ENCODE measurements at regions not wholly inside any gene's neighbourhood (a gene's known extent, or its start where the extent isn't known, plus 50 kb on each side); places are given as distances from the start of the nearest gene placed in this dataset.

- WGBS, 2 experiments (ENCODE audit: insufficient coverage in 2 of 2), result no CpG with 5 or more reads among the region's 1 CpG
- H3K4me3 ChIP-seq (ENCODE audit: extremely low read depth, insufficient read depth, low read length, poor library complexity, severe bottlenecking), result no peak overlapping the region
- no peaks in the 10 kb centered on the region for H3K4me1 ChIP-seq (ENCODE audit: control insufficient read depth, insufficient read depth, low read length, poor library complexity, severe bottlenecking)
- no peaks in the 10 kb centered on the region for H3K9me3 ChIP-seq (ENCODE audit: control insufficient read depth, low read length)
- no peaks in the 10 kb centered on the region for H3K36me3 ChIP-seq (ENCODE audit: control insufficient read depth, insufficient read depth, low read length)
- no peak overlapping the region for H3K27ac ChIP-seq (ENCODE audit: low read depth, low read length, severe bottlenecking)
These were observed 125.2 kb upstream of the COL3A1 start for GRCh38 chr2:188848887-188849435.

GRCh38 chr2:188850786-188851185, 123.4 kb upstream of the COL3A1 start:
- WGBS, 2 experiments (ENCODE audit: insufficient coverage in 2 of 2), result 85 to 97% methylated on average over 2 of the region's 2 CpGs
- Histone ChIP-seq H3K27ac (ENCODE audit: low read depth, low read length, severe bottlenecking) (no peak overlapping the region), H3K4me3 (ENCODE audit: extremely low read depth, insufficient read depth, low read length, poor library complexity, severe bottlenecking) (no peak overlapping the region), H3K9me3 (ENCODE audit: control insufficient read depth, low read length) (no peaks in the 10 kb centered on the region), H3K4me1 (ENCODE audit: control insufficient read depth, insufficient read depth, low read length, poor library complexity, severe bottlenecking) (no peaks in the 10 kb centered on the region), H3K36me3 (ENCODE audit: control insufficient read depth, insufficient read depth, low read length) (no peaks in the 10 kb centered on the region)

GRCh38 chr2:188851311-188851710, 122.9 kb upstream of the COL3A1 start:
- Histone ChIP-seq H3K27ac (ENCODE audit: low read depth, low read length, severe bottlenecking) (no peak overlapping the region), H3K9me3 (ENCODE audit: control insufficient read depth, low read length) (no peaks in the 10 kb centered on the region), H3K4me1 (ENCODE audit: control insufficient read depth, insufficient read depth, low read length, poor library complexity, severe bottlenecking) (no peaks in the 10 kb centered on the region), H3K4me3 (ENCODE audit: extremely low read depth, insufficient read depth, low read length, poor library complexity, severe bottlenecking) (no peak overlapping the region), H3K36me3 (ENCODE audit: control insufficient read depth, insufficient read depth, low read length) (no peaks in the 10 kb centered on the region)
- WGBS, 2 experiments (ENCODE audit: insufficient coverage in 2 of 2), result no CpG with 5 or more reads among the region's 1 CpG

- H3K9me3 ChIP-seq (ENCODE audit: control insufficient read depth, low read length), result no peaks in the 10 kb centered on the region
- no peak overlapping the region for H3K4me3 ChIP-seq (ENCODE audit: extremely low read depth, insufficient read depth, low read length, poor library complexity, severe bottlenecking)
- 94 to 100% methylated on average over 2 of the region's 3 CpGs for WGBS, 2 experiments (ENCODE audit: insufficient coverage in 2 of 2)
- H3K4me1 ChIP-seq (ENCODE audit: control insufficient read depth, insufficient read depth, low read length, poor library complexity, severe bottlenecking), result no peaks in the 10 kb centered on the region
- H3K36me3 ChIP-seq (ENCODE audit: control insufficient read depth, insufficient read depth, low read length), result no peaks in the 10 kb centered on the region
- no peak overlapping the region for H3K27ac ChIP-seq (ENCODE audit: low read depth, low read length, severe bottlenecking)
These were observed 122.3 kb upstream of the COL3A1 start for GRCh38 chr2:188851826-188852225.

GRCh38 chr2:188852772-188853171, 121.4 kb upstream of the COL3A1 start:
- H3K27ac ChIP-seq (ENCODE audit: low read depth, low read length, severe bottlenecking), result no peak overlapping the region
- WGBS, 2 experiments (ENCODE audit: insufficient coverage in 2 of 2), result 94 to 100% methylated on average over 2 of the region's 2 CpGs

GRCh38 chr2:188853307-188853706, 120.9 kb upstream of the COL3A1 start:
- no peaks in the 10 kb centered on the region for H3K9me3 ChIP-seq (ENCODE audit: control insufficient read depth, low read length)
- H3K36me3 ChIP-seq (ENCODE audit: control insufficient read depth, insufficient read depth, low read length), result no peaks in the 10 kb centered on the region
- no peak overlapping the region for H3K27ac ChIP-seq (ENCODE audit: low read depth, low read length, severe bottlenecking)
- no peaks in the 10 kb centered on the region for H3K4me1 ChIP-seq (ENCODE audit: control insufficient read depth, insufficient read depth, low read length, poor library complexity, severe bottlenecking)
- 100% methylated on average over 1 of the region's 2 CpGs; no CpG with 5 or more reads in 1 of the 2 experiments for WGBS, 2 experiments (ENCODE audit: insufficient coverage in 2 of 2)
- H3K4me3 ChIP-seq (ENCODE audit: extremely low read depth, insufficient read depth, low read length, poor library complexity, severe bottlenecking), result no peak overlapping the region

More at GRCh38 chr2:188852772-188853171, 121.4 kb upstream of the COL3A1 start:
- H3K9me3 ChIP-seq (ENCODE audit: control insufficient read depth, low read length), result no peaks in the 10 kb centered on the region
- H3K4me3 ChIP-seq (ENCODE audit: extremely low read depth, insufficient read depth, low read length, poor library complexity, severe bottlenecking), result no peak overlapping the region
- H3K36me3 ChIP-seq (ENCODE audit: control insufficient read depth, insufficient read depth, low read length), result no peaks in the 10 kb centered on the region
- no peaks in the 10 kb centered on the region for H3K4me1 ChIP-seq (ENCODE audit: control insufficient read depth, insufficient read depth, low read length, poor library complexity, severe bottlenecking)

- WGBS, 2 experiments (ENCODE audit: insufficient coverage in 2 of 2), result 71% methylated on average over 2 of the region's 2 CpGs; no CpG with 5 or more reads in 1 of the 2 experiments
- Histone ChIP-seq H3K4me3 (ENCODE audit: extremely low read depth, insufficient read depth, low read length, poor library complexity, severe bottlenecking) (no peak overlapping the region), H3K9me3 (ENCODE audit: control insufficient read depth, low read length) (peaks cover 21% of the 10 kb centered on the region), H3K4me1 (ENCODE audit: control insufficient read depth, insufficient read depth, low read length, poor library complexity, severe bottlenecking) (no peaks in the 10 kb centered on the region), H3K36me3 (ENCODE audit: control insufficient read depth, insufficient read depth, low read length) (no peaks in the 10 kb centered on the region), H3K27ac (ENCODE audit: low read depth, low read length, severe bottlenecking) (no peak overlapping the region)
These were observed 108.5 kb upstream of the COL3A1 start for GRCh38 chr2:188865681-188866080.

- no peak overlapping the region for H3K27ac ChIP-seq (ENCODE audit: low read depth, low read length, severe bottlenecking)
- no peaks in the 10 kb centered on the region for H3K4me1 ChIP-seq (ENCODE audit: control insufficient read depth, insufficient read depth, low read length, poor library complexity, severe bottlenecking)
- no peak overlapping the region for H3K4me3 ChIP-seq (ENCODE audit: extremely low read depth, insufficient read depth, low read length, poor library complexity, severe bottlenecking)
- WGBS, 2 experiments (ENCODE audit: insufficient coverage in 2 of 2), result 80 to 89% methylated on average over 1 to 2 of the region's 2 CpGs
- H3K36me3 ChIP-seq (ENCODE audit: control insufficient read depth, insufficient read depth, low read length), result no peaks in the 10 kb centered on the region
- H3K9me3 ChIP-seq (ENCODE audit: control insufficient read depth, low read length), result peaks cover 21% of the 10 kb centered on the region
These were observed 104.6 kb upstream of the COL3A1 start for GRCh38 chr2:188869550-188869949.

GRCh38 chr2:188870289-188870688, 103.9 kb upstream of the COL3A1 start:
- no peak overlapping the region for H3K27ac ChIP-seq (ENCODE audit: low read depth, low read length, severe bottlenecking)
- no peaks in the 10 kb centered on the region for H3K4me1 ChIP-seq (ENCODE audit: control insufficient read depth, insufficient read depth, low read length, poor library complexity, severe bottlenecking)
- H3K4me3 ChIP-seq (ENCODE audit: extremely low read depth, insufficient read depth, low read length, poor library complexity, severe bottlenecking), result no peak overlapping the region
- WGBS, 2 experiments (ENCODE audit: insufficient coverage in 2 of 2), result no CpG with 5 or more reads among the region's 1 CpG
- no peaks in the 10 kb centered on the region for H3K36me3 ChIP-seq (ENCODE audit: control insufficient read depth, insufficient read depth, low read length)
- H3K9me3 ChIP-seq (ENCODE audit: control insufficient read depth, low read length), result peaks cover 18% of the 10 kb centered on the region

GRCh38 chr2:188875104-188875503, 99.1 kb upstream of the COL3A1 start:
- 89 to 94% methylated on average over 5 of the region's 6 CpGs for WGBS, 2 experiments (ENCODE audit: insufficient coverage in 2 of 2)
- Histone ChIP-seq H3K27ac (ENCODE audit: low read depth, low read length, severe bottlenecking) (no peak overlapping the region), H3K4me1 (ENCODE audit: control insufficient read depth, insufficient read depth, low read length, poor library complexity, severe bottlenecking) (no peaks in the 10 kb centered on the region)

GRCh38 chr2:188878716-188879115, 95.5 kb upstream of the COL3A1 start:
- Histone ChIP-seq H3K4me1 (ENCODE audit: control insufficient read depth, insufficient read depth, low read length, poor library complexity, severe bottlenecking) (peaks cover 1% of the 10 kb centered on the region), H3K4me3 (ENCODE audit: extremely low read depth, insufficient read depth, low read length, poor library complexity, severe bottlenecking) (no peak overlapping the region), H3K36me3 (ENCODE audit: control insufficient read depth, insufficient read depth, low read length) (no peaks in the 10 kb centered on the region), H3K9me3 (ENCODE audit: control insufficient read depth, low read length) (no peaks in the 10 kb centered on the region), H3K27ac (ENCODE audit: low read depth, low read length, severe bottlenecking) (no peak overlapping the region)

More at GRCh38 chr2:188875104-188875503, 99.1 kb upstream of the COL3A1 start:
- Histone ChIP-seq H3K36me3 (ENCODE audit: control insufficient read depth, insufficient read depth, low read length) (no peaks in the 10 kb centered on the region), H3K9me3 (ENCODE audit: control insufficient read depth, low read length) (no peaks in the 10 kb centered on the region), H3K4me3 (ENCODE audit: extremely low read depth, insufficient read depth, low read length, poor library complexity, severe bottlenecking) (no peak overlapping the region)
